GM23338 (cell line): ENCODE measurements at regions not wholly inside any gene's neighbourhood (a gene's known extent, or its start where the extent isn't known, plus 50 kb on each side); places are given as distances from the start of the nearest gene placed in this dataset.

Source experiments
- ATAC-seq: fragments of 200-7000 bp; cut with Tn5 transposase; 3 replicates; pipeline ENCODE4 v1.9.1; 2020
- DNase-seq: peaks from one replicate; pipeline ENCODE4 v3.0.0-alpha.2; 2015; ENCODE audit warnings: low spot score
- H2AFZ ChIP-seq: fragments of 200-600 bp; sonication (generic); 2 replicates; pipeline ENCODE4 v1.8.0; 2016; ENCODE audit warnings: antibody characterized with exemption, mild to moderate bottlenecking, moderate library complexity
- H3F3A ChIP-seq: fragments of 200-600 bp; sonication (generic); replicated peaks from 2 replicates; pipeline ENCODE4 v1.8.0; 2017; ENCODE audit warnings: antibody characterized with exemption, mixed run types, low read depth
- H3K27ac ChIP-seq: fragments of 200-600 bp; sonication (generic); 2 replicates; pipeline ENCODE4 v1.6.1; 2016; ENCODE audit warnings: low read depth
- H3K27me3 ChIP-seq: fragments of 200-600 bp; sonication (generic); 2 replicates; pipeline ENCODE4 v1.8.0; 2016; ENCODE audit warnings: mild to moderate bottlenecking, mixed run types, moderate library complexity; ENCODE audit not compliant: insufficient read depth
- H3K36me3 ChIP-seq: fragments of 200-600 bp; sonication (generic); 2 replicates; pipeline ENCODE4 v1.8.0; 2016; ENCODE audit warnings: mild to moderate bottlenecking; ENCODE audit not compliant: insufficient read depth
- H3K4me1 ChIP-seq: fragments of 200-600 bp; sonication (generic); 2 replicates; pipeline ENCODE4 v1.8.0; 2016; ENCODE audit warnings: mild to moderate bottlenecking, moderate library complexity; ENCODE audit not compliant: insufficient read depth
- H3K4me2 ChIP-seq: fragments of 200-600 bp; sonication (generic); 2 replicates; pipeline ENCODE4 v1.7.1; 2017; ENCODE audit warnings: mixed run types
- H3K4me3 ChIP-seq: fragments of 200-600 bp; sonication (generic); 2 replicates; pipeline ENCODE4 v1.6.1; 2016; ENCODE audit warnings: mixed run types
- H3K79me2 ChIP-seq: fragments of 200-600 bp; sonication (generic); replicated peaks from 2 replicates; pipeline ENCODE4 v1.8.0; 2017; ENCODE audit warnings: mild to moderate bottlenecking; ENCODE audit not compliant: insufficient read depth
- H3K9me2 ChIP-seq: fragments of 200-600 bp; sonication (generic); 2 replicates; pipeline ENCODE4 v1.8.0; 2017; ENCODE audit not compliant: insufficient read depth
- H4K20me1 ChIP-seq: fragments of 200-600 bp; sonication (generic); replicated peaks from 2 replicates; pipeline ENCODE4 v1.8.0; 2017; ENCODE audit warnings: mild to moderate bottlenecking; ENCODE audit not compliant: insufficient read depth
- H3K27ac Mint-ChIP-seq: 2 replicates; pipeline ENCODE4 v1.8.0; 2020; ENCODE audit warnings: inconsistent platforms, mild to moderate bottlenecking, moderate library complexity, mixed read lengths
- H3K27me3 Mint-ChIP-seq: 3 replicates; pipeline ENCODE4 v1.8.0; 2022; ENCODE audit warnings: low read depth, mild to moderate bottlenecking, moderate library complexity, mixed read lengths, inconsistent platforms; ENCODE audit not compliant: insufficient read depth, poor library complexity
- H3K36me3 Mint-ChIP-seq: 3 replicates; pipeline ENCODE4 v1.8.0; 2021; ENCODE audit warnings: low read depth, mild to moderate bottlenecking, inconsistent platforms, moderate library complexity, mixed read lengths
- H3K4me1 Mint-ChIP-seq: 3 replicates; pipeline ENCODE4 v1.8.0; 2020; ENCODE audit warnings: mild to moderate bottlenecking, inconsistent platforms, mixed read lengths
- H3K4me3 Mint-ChIP-seq: 3 replicates; pipeline ENCODE4 v1.8.0; 2021; ENCODE audit warnings: moderate library complexity, mild to moderate bottlenecking, inconsistent platforms, mixed read lengths
- H3K9me3 Mint-ChIP-seq: 3 replicates; pipeline ENCODE4 v1.8.0; 2020; ENCODE audit warnings: moderate library complexity, mild to moderate bottlenecking, inconsistent platforms, mixed read lengths
- CREB1 ChIP-seq: fragments of 250-450 bp; sonication (Bioruptor Pico); IDR thresholded peaks from 2 replicates; pipeline ENCODE4 v1.5.0; 2020; ENCODE audit warnings: low read depth, mild to moderate bottlenecking, moderate library complexity
- CTCF ChIP-seq, 2 experiments: fragments of 200-600 bp in 1 of 2; sonication (generic) in 1 of 2; conservative IDR thresholded peaks; 2 replicates each; pipeline versions ENCODE4 v1.5.1 to v1.6.1; 2016 to 2017; ENCODE audit warnings: antibody characterized with exemption in 2 of 2, low read depth in 2 of 2, mild to moderate bottlenecking in 2 of 2, moderate library complexity in 1 of 2
- ETS1 ChIP-seq: IDR thresholded peaks from 2 replicates; pipeline ENCODE4 v1.6.1; 2016; ENCODE audit warnings: antibody characterized with exemption
- EZH2phosphoT487 ChIP-seq: fragments of 200-600 bp; sonication (generic); IDR thresholded peaks from one replicate; pipeline ENCODE4 v1.8.1; 2018; ENCODE audit warnings: antibody characterized with exemption; ENCODE audit not compliant: unreplicated experiment
- NANOG ChIP-seq: IDR thresholded peaks from 2 replicates; pipeline ENCODE4 v1.6.1; 2016; ENCODE audit warnings: antibody characterized with exemption, borderline replicate concordance
- POLR2AphosphoS5 ChIP-seq: IDR thresholded peaks from 2 replicates; pipeline ENCODE4 v1.6.1; 2016; ENCODE audit warnings: antibody characterized with exemption, low read depth
- REST ChIP-seq: IDR thresholded peaks from one replicate; pipeline ENCODE4 v1.6.1; 2018; ENCODE audit warnings: antibody characterized with exemption; ENCODE audit not compliant: unreplicated experiment
- ZNF114 ChIP-seq: fragments of 250-450 bp; sonication (Bioruptor Pico); IDR thresholded peaks from 2 replicates; pipeline ENCODE4 v1.5.0; 2020; ENCODE audit warnings: mild to moderate bottlenecking, moderate library complexity
- ZNF331 ChIP-seq: fragments of 250-450 bp; sonication (Bioruptor Pico); IDR thresholded peaks from 2 replicates; pipeline ENCODE4 v1.5.0; 2020; ENCODE audit warnings: low read depth, mild to moderate bottlenecking, moderate library complexity

- TF ChIP-seq REST (no peak), ZNF114 (CRISPR knock-in tag) (no peak), NANOG (no peak), POLR2AphosphoS5 (no peak), EZH2phosphoT487 (no peak), ETS1 (no peak), CREB1 (CRISPR knock-in tag) (no peak)
These were observed 185.1 kb upstream of the DIPK2B start (continued) for GRCh38 chrX:45385757-45386156.

- H4K20me1 ChIP-seq, result no peaks in the 10 kb centered on the region
- ATAC-seq, result no peak
- Mint-ChIP-seq H3K27ac (no peak overlapping the region), H3K9me3 (no peaks in the 10 kb centered on the region), H3K4me3 (no peak overlapping the region), H3K4me1 (no peaks in the 10 kb centered on the region), H3K27me3 (peaks cover 2% of the 10 kb centered on the region), H3K36me3 (no peaks in the 10 kb centered on the region)
- no peak overlapping the region for H2AFZ ChIP-seq
- no peak overlapping the region for H3K4me3 ChIP-seq
- H3K36me3 ChIP-seq, result no peaks in the 10 kb centered on the region
- no peaks in the 10 kb centered on the region for H3K9me2 ChIP-seq
- no peak for TF ChIP-seq POLR2AphosphoS5
- no peaks in the 10 kb centered on the region for H3F3A ChIP-seq
- H3K4me1 ChIP-seq, result no peaks in the 10 kb centered on the region
- H3K27ac ChIP-seq, result no peak overlapping the region
- no peaks in the 10 kb centered on the region for H3K79me2 ChIP-seq
- peak; percentile 1 for DNase-seq
- H3K4me2 ChIP-seq, result no peak overlapping the region
- H3K27me3 ChIP-seq, result no peaks in the 10 kb centered on the region
These were observed 181.2 kb upstream of the DIPK2B start for GRCh38 chrX:45381841-45382240.

- Mint-ChIP-seq H3K27me3 (peaks cover 2% of the 10 kb centered on the region), H3K4me1 (no peaks in the 10 kb centered on the region), H3K4me3 (no peak overlapping the region), H3K27ac (no peak overlapping the region), H3K36me3 (no peaks in the 10 kb centered on the region), H3K9me3 (no peaks in the 10 kb centered on the region)
- Histone ChIP-seq H3K4me1 (no peaks in the 10 kb centered on the region), H3K9me2 (no peaks in the 10 kb centered on the region), H3F3A (no peaks in the 10 kb centered on the region), H4K20me1 (no peaks in the 10 kb centered on the region), H3K4me3 (no peak overlapping the region), H3K79me2 (no peaks in the 10 kb centered on the region), H3K4me2 (no peak overlapping the region), H2AFZ (no peak overlapping the region), H3K27ac (no peak overlapping the region), H3K36me3 (no peaks in the 10 kb centered on the region), H3K27me3 (no peaks in the 10 kb centered on the region)
- DNase-seq (no peak), ATAC-seq (no peak)
- TF ChIP-seq POLR2AphosphoS5 (no peak), ZNF331 (no peak), ZNF114 (CRISPR knock-in tag) (no peak), CREB1 (CRISPR knock-in tag) (no peak), REST (no peak), CTCF (conservative IDR thresholded peaks at IDR 0.05; ENCODE audit: low read depth in 2 of 2) (no peak)
These were observed 180.7 kb upstream of the DIPK2B start for GRCh38 chrX:45381366-45381765.
